ENCODE measurements at regions not wholly inside any gene's neighbourhood (a gene's known extent, or its start where the extent isn't known, plus 50 kb on each side); places are given as distances from the start of the nearest gene placed in this dataset.
"Not testable (repeated sequence)": the region's sequence is repeated elsewhere in the genome, so short reads cannot be mapped to it uniquely, and the experiment has no call there.

GRCh38 chr3:79973482-79973881 lies 205.7 kb upstream of the ROBO1 start:
- DNase-seq (ENCODE audit: low read depth): peak; percentile 36

GRCh38 chr3:79968418-79968817 lies 200.6 kb upstream of the ROBO1 start:
- no peak for DNase-seq (ENCODE audit: low read depth)

- DNase-seq (ENCODE audit: low read depth): peak; percentile 50
Observed at GRCh38 chr3:79960594-79960993, 192.8 kb upstream of the ROBO1 start.

GRCh38 chr3:79957066-79957465 lies 189.3 kb upstream of the ROBO1 start:
- DNase-seq (ENCODE audit: low read depth): no peak

GRCh38 chr3:79954756-79955155 lies 187.0 kb upstream of the ROBO1 start:
- no peak for DNase-seq (ENCODE audit: low read depth)

- DNase-seq (ENCODE audit: low read depth): no peak
Observed at GRCh38 chr3:79953591-79954101, 185.8 kb upstream of the ROBO1 start.

GRCh38 chr3:79951426-79951825 lies 183.6 kb upstream of the ROBO1 start:
- DNase-seq (ENCODE audit: low read depth): not testable (repeated sequence)

- no peak for DNase-seq (ENCODE audit: low read depth)
Observed at GRCh38 chr3:79947957-79948356, 180.2 kb upstream of the ROBO1 start.

GRCh38 chr3:79947469-79947868 lies 179.7 kb upstream of the ROBO1 start:
- DNase-seq (ENCODE audit: low read depth): peak; percentile 47

GRCh38 chr3:79937567-79937966 lies 169.8 kb upstream of the ROBO1 start:
- DNase-seq (ENCODE audit: low read depth): peak; percentile 83

GRCh38 chr3:79930196-79930595 lies 162.4 kb upstream of the ROBO1 start:
- DNase-seq (ENCODE audit: low read depth): no peak

GRCh38 chr3:79928687-79929408 lies 161.1 kb upstream of the ROBO1 start:
- no peak for DNase-seq (ENCODE audit: low read depth)

GRCh38 chr3:79926522-79926921 lies 158.7 kb upstream of the ROBO1 start:
- DNase-seq (ENCODE audit: low read depth): no peak

GRCh38 chr3:79922633-79923032 lies 154.8 kb upstream of the ROBO1 start:
- no peak for DNase-seq (ENCODE audit: low read depth)

GRCh38 chr3:79917561-79917960 lies 149.8 kb upstream of the ROBO1 start:
- no peak for DNase-seq (ENCODE audit: low read depth)

GRCh38 chr3:79910337-79910736 lies 142.5 kb upstream of the ROBO1 start:
- no peak for DNase-seq (ENCODE audit: low read depth)

- DNase-seq (ENCODE audit: low read depth): peak; percentile 82
Observed at GRCh38 chr3:79906106-79906505, 138.3 kb upstream of the ROBO1 start.

- DNase-seq (ENCODE audit: low read depth): no peak
Observed at GRCh38 chr3:79902151-79902550, 134.4 kb upstream of the ROBO1 start.

- no peak for DNase-seq (ENCODE audit: low read depth)
Observed at GRCh38 chr3:79898907-79899306, 131.1 kb upstream of the ROBO1 start.

- no peak for DNase-seq (ENCODE audit: low read depth)
Observed at GRCh38 chr3:79896086-79896485, 128.3 kb upstream of the ROBO1 start.

GRCh38 chr3:79887213-79887612 lies 119.4 kb upstream of the ROBO1 start:
- DNase-seq (ENCODE audit: low read depth): no peak

- peak; percentile 42 for DNase-seq (ENCODE audit: low read depth)
Observed at GRCh38 chr3:79886204-79886603, 118.4 kb upstream of the ROBO1 start.

- DNase-seq (ENCODE audit: low read depth): no peak
Observed at GRCh38 chr3:79885407-79885806, 117.6 kb upstream of the ROBO1 start.

GRCh38 chr3:79884354-79884753 lies 116.6 kb upstream of the ROBO1 start:
- DNase-seq (ENCODE audit: low read depth): no peak

All from iris pigment epithelial cell (primary cell).